ENCODE measurements at regions not wholly inside any gene's neighbourhood (a gene's known extent, or its start where the extent isn't known, plus 50 kb on each side); places are given as distances from the start of the nearest gene placed in this dataset.

GRCh38 chr5:96050273-96050880 lies 88.7 kb upstream of the ELL2 start:
- TF ChIP-seq CTCF (IDR thresholded peaks at IDR 0.05; ENCODE audit: insufficient read depth, low read length) = no peak
- no peak for TF ChIP-seq POLR2AphosphoS5 (IDR thresholded peaks at IDR 0.05; ENCODE audit: low read depth)
